Right lobe of liver (tissue), 4 donors: ENCODE measurements at regions not wholly inside any gene's neighbourhood (a gene's known extent, or its start where the extent isn't known, plus 50 kb on each side); places are given as distances from the start of the nearest gene placed in this dataset.

ENCODE experiments used
- POLR2A ChIP-seq: fragments of 450-650 bp; IDR thresholded peaks from one replicate; pipeline ENCODE4 v1.6.1; 2017; ENCODE audit warnings: antibody characterized with exemption, mild to moderate bottlenecking
- TF ChIP-seq, protein P1 (sequence below), 4 donors: fragments of 200-600 bp in 3 of 4; fragments of 450-650 bp in 1 of 4; IDR thresholded peaks; one replicate each; pipeline versions ENCODE4 v1.5.1 to v1.8.0; 2016 to 2022; ENCODE audit warnings: antibody characterized with exemption in 4 of 4, mild to moderate bottlenecking in 2 of 4
- donor health status: DM: no; HTN: no; CAD: no.
- donor health status: DM: no; HTN: no; CAD: no.
- donor health status: DM: no; HTN: yes; CAD: no.

- TF ChIP-seq POLR2A: no peak
- TF ChIP-seq, protein P1, sequence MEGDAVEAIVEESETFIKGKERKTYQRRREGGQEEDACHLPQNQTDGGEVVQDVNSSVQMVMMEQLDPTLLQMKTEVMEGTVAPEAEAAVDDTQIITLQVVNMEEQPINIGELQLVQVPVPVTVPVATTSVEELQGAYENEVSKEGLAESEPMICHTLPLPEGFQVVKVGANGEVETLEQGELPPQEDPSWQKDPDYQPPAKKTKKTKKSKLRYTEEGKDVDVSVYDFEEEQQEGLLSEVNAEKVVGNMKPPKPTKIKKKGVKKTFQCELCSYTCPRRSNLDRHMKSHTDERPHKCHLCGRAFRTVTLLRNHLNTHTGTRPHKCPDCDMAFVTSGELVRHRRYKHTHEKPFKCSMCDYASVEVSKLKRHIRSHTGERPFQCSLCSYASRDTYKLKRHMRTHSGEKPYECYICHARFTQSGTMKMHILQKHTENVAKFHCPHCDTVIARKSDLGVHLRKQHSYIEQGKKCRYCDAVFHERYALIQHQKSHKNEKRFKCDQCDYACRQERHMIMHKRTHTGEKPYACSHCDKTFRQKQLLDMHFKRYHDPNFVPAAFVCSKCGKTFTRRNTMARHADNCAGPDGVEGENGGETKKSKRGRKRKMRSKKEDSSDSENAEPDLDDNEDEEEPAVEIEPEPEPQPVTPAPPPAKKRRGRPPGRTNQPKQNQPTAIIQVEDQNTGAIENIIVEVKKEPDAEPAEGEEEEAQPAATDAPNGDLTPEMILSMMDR (IDR thresholded peaks at IDR 0.05): no peak
Measured at GRCh38 chr5:30446456-30446855, 747.0 kb upstream of the CDH6 start.
